Karpas-422 (cell line): ENCODE measurements at regions not wholly inside any gene's neighbourhood (a gene's known extent, or its start where the extent isn't known, plus 50 kb on each side); places are given as distances from the start of the nearest gene placed in this dataset.

Experiments
- DNase-seq: peaks from one replicate; pipeline ENCODE4 v3.0.0-alpha.2; 2015
- H2AFZ ChIP-seq: fragments of 200-600 bp; sonication (generic); 2 replicates; pipeline ENCODE4 v1.6.1; 2014; ENCODE audit warnings: antibody characterized with exemption, low read length, mixed read lengths
- H3K27ac ChIP-seq: fragments of 200-600 bp; sonication (generic); 2 replicates; pipeline ENCODE4 v1.5.1; 2014; ENCODE audit warnings: mild to moderate bottlenecking, low read length, moderate library complexity
- H3K27me3 ChIP-seq: fragments of 200-600 bp; sonication (generic); 2 replicates; pipeline ENCODE4 v1.6.1; 2014; ENCODE audit warnings: low read length, mixed read lengths
- H3K36me3 ChIP-seq: fragments of 200-600 bp; sonication (generic); 2 replicates; pipeline ENCODE4 v1.6.1; 2014; ENCODE audit warnings: low read length, mixed read lengths; ENCODE audit not compliant: insufficient read depth
- H3K4me1 ChIP-seq: fragments of 200-600 bp; sonication (generic); 2 replicates; pipeline ENCODE4 v1.6.1; 2014; ENCODE audit warnings: mild to moderate bottlenecking, low read length, mixed read lengths
- H3K4me2 ChIP-seq: fragments of 200-600 bp; sonication (generic); 2 replicates; pipeline ENCODE4 v1.6.1; 2014; ENCODE audit warnings: low read length, low read depth, mild to moderate bottlenecking; ENCODE audit not compliant: poor library complexity, severe bottlenecking
- H3K4me3 ChIP-seq: fragments of 200-600 bp; sonication (generic); 2 replicates; pipeline ENCODE4 v1.5.1; 2014; ENCODE audit warnings: mild to moderate bottlenecking, antibody characterized with exemption, low read length, mixed read lengths
- H3K79me2 ChIP-seq: fragments of 200-600 bp; sonication (generic); 2 replicates; pipeline ENCODE4 v1.6.1; 2014; ENCODE audit warnings: mild to moderate bottlenecking, low read length, mixed read lengths
- H3K9ac ChIP-seq: fragments of 200-600 bp; sonication (generic); 2 replicates; pipeline ENCODE4 v1.6.0; 2014; ENCODE audit warnings: low read length
- H3K9me2 ChIP-seq: fragments of 200-600 bp; sonication (generic), shearing (Covaris generic); replicated peaks from 2 replicates; pipeline ENCODE4 v1.6.0; 2014; ENCODE audit warnings: mild to moderate bottlenecking, low read length, moderate library complexity; ENCODE audit not compliant: insufficient read depth
- H3K9me3 ChIP-seq: fragments of 300-700, 200-600 bp; sonication (generic); 2 replicates; pipeline ENCODE4 v1.6.1; 2014; ENCODE audit warnings: low read length, mixed read lengths
- H4K20me1 ChIP-seq: fragments of 200-600 bp; sonication (generic); 2 replicates; pipeline ENCODE4 v1.6.1; 2014; ENCODE audit warnings: mild to moderate bottlenecking, antibody characterized with exemption, low read length, low read depth; ENCODE audit not compliant: insufficient read depth

- H3K27me3 ChIP-seq: no peaks in the 10 kb centered on the region
- no peaks in the 10 kb centered on the region for H3K36me3 ChIP-seq
- no peak overlapping the region for H3K4me3 ChIP-seq
- no peak overlapping the region for H3K9ac ChIP-seq
- no peaks in the 10 kb centered on the region for H3K4me1 ChIP-seq
- no peak overlapping the region for H2AFZ ChIP-seq
- no peaks in the 10 kb centered on the region for H3K9me2 ChIP-seq
- H3K79me2 ChIP-seq: no peaks in the 10 kb centered on the region
- no peak overlapping the region for H3K4me2 ChIP-seq
- no peak for DNase-seq
- no peaks in the 10 kb centered on the region for H4K20me1 ChIP-seq
- peaks cover 51% of the 10 kb centered on the region for H3K9me3 ChIP-seq
- H3K27ac ChIP-seq: no peak overlapping the region
Observed at GRCh38 chr18:66694852-66695251, 91.0 kb upstream of the CDH19 start.

DNA sequence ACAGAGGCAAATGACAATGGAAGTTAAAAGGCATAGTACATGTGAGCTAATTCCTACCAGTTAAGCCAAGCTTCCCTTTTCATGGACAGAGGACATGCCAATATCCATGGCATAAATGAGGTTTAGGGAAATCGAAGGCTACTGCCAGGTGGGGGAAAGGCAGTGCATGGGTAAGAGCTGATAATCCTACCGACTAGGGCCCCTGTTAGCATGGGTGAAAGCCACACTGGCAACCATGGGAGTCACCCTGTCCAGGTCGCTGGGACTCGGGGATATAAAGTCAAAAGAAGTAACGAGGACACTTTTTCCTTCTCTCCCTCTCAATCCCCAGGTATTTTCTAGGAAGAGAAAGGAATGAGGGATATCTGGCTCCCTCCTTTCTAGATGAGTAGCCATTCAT, 83.7 kb upstream of the CDH19 start:
- no peaks in the 10 kb centered on the region for H3K9me2 ChIP-seq
- no peak overlapping the region for H3K4me2 ChIP-seq
- H3K4me3 ChIP-seq: no peak overlapping the region
- no peaks in the 10 kb centered on the region for H3K36me3 ChIP-seq
- no peak overlapping the region for H3K9ac ChIP-seq
- H3K4me1 ChIP-seq: no peaks in the 10 kb centered on the region
- H4K20me1 ChIP-seq: no peaks in the 10 kb centered on the region
- H2AFZ ChIP-seq: no peak overlapping the region
- H3K79me2 ChIP-seq: no peaks in the 10 kb centered on the region
- peaks cover 38% of the 10 kb centered on the region for H3K9me3 ChIP-seq
- H3K27ac ChIP-seq: no peak overlapping the region
- H3K27me3 ChIP-seq: no peaks in the 10 kb centered on the region
- no peak for DNase-seq

- no peaks in the 10 kb centered on the region for H4K20me1 ChIP-seq
Observed at GRCh38 chr18:66682855-66683322, 79.0 kb upstream of the CDH19 start.

DNA sequence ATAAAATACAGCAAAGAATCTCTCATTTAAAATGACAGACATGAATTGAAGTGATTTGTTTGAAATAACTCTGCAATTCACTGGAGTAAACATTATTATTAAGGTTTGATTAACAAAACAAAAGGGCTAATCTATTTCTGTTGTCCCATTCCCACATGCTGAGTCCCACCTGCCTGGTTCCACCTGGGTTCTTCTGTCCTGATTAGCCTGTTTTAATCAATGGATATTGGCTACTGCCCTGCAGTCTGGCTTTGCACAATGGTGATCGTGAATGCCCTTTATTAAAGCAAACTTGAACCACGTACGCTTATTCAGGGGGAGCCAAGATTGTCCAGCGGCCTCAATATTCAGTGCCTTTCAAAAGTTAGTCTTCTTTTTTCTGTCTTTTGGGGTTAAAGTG, 72.8 kb upstream of the CDH19 start:
- H2AFZ ChIP-seq: no peak overlapping the region

More at GRCh38 chr18:66682855-66683322, 79.0 kb upstream of the CDH19 start:
- 0 out of 2 replicates have a peak overlapping the region, but pooled peaks have one; percentile 10 for H3K4me3 ChIP-seq
- H3K79me2 ChIP-seq: no peaks in the 10 kb centered on the region
- peaks cover 41% of the 10 kb centered on the region for H3K9me3 ChIP-seq
- no peaks in the 10 kb centered on the region for H3K36me3 ChIP-seq
- H3K27ac ChIP-seq: no peak overlapping the region
- H3K9ac ChIP-seq: no peak overlapping the region
- H3K4me2 ChIP-seq: no peak overlapping the region
- 0 out of 2 replicates have a peak overlapping the region, but pooled peaks have one; percentile 40 for H2AFZ ChIP-seq
- H3K27me3 ChIP-seq: no peaks in the 10 kb centered on the region
- no peaks in the 10 kb centered on the region for H3K4me1 ChIP-seq
- no peak for DNase-seq
- H3K9me2 ChIP-seq: no peaks in the 10 kb centered on the region

DNA sequence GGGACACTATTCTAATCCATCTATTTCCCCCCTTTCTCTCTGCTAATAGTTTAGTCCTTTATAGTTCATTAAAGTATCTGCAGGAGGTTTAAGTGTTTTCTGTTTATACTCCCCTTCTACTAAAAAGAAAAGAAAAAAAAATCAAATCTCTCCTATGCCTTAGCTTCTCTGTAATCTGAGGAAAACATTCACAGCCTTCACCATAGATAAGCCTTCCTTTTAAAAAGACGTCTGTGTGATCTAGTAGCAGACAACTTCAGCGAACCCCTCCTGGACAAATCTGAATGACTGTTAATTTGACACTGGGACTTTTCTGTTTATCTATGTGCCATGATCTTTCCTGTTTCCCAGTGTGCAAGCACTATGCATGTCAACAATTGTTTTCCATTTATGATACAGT, 70.4 kb upstream of the CDH19 start:
- no peak overlapping the region for H2AFZ ChIP-seq
- no peak overlapping the region for H3K4me3 ChIP-seq
- H3K9me2 ChIP-seq: no peaks in the 10 kb centered on the region
- H4K20me1 ChIP-seq: no peaks in the 10 kb centered on the region
- no peak overlapping the region for H3K9ac ChIP-seq
- H3K27ac ChIP-seq: no peak overlapping the region
- peaks cover 50% of the 10 kb centered on the region for H3K9me3 ChIP-seq
- H3K79me2 ChIP-seq: no peaks in the 10 kb centered on the region
- H3K27me3 ChIP-seq: no peaks in the 10 kb centered on the region
- H3K4me2 ChIP-seq: no peak overlapping the region
- DNase-seq: no peak
- H3K4me1 ChIP-seq: no peaks in the 10 kb centered on the region
- H3K36me3 ChIP-seq: no peaks in the 10 kb centered on the region

More for the DNA sequence above, 72.8 kb upstream of the CDH19 start:
- Histone ChIP-seq H3K4me1 (no peaks in the 10 kb centered on the region), H3K79me2 (no peaks in the 10 kb centered on the region), H3K4me2 (no peak overlapping the region), H3K27me3 (no peaks in the 10 kb centered on the region), H3K9me3 (peaks cover 61% of the 10 kb centered on the region), H3K9ac (no peak overlapping the region), H3K36me3 (no peaks in the 10 kb centered on the region), H4K20me1 (no peaks in the 10 kb centered on the region), H3K27ac (no peak overlapping the region), H3K9me2 (no peaks in the 10 kb centered on the region), H3K4me3 (no peak overlapping the region)
- no peak for DNase-seq

GRCh38 chr18:66668706-66669105, 64.8 kb upstream of the CDH19 start:
- no peaks in the 10 kb centered on the region for H3K4me1 ChIP-seq
- no peaks in the 10 kb centered on the region for H3K36me3 ChIP-seq
- H3K4me3 ChIP-seq: no peak overlapping the region
- H3K9me2 ChIP-seq: no peaks in the 10 kb centered on the region
- no peak overlapping the region for H3K4me2 ChIP-seq
- peaks cover 39% of the 10 kb centered on the region for H3K9me3 ChIP-seq
- no peaks in the 10 kb centered on the region for H3K27me3 ChIP-seq
- H3K79me2 ChIP-seq: no peaks in the 10 kb centered on the region
- no peak overlapping the region for H2AFZ ChIP-seq
- no peak overlapping the region for H3K9ac ChIP-seq
- no peaks in the 10 kb centered on the region for H4K20me1 ChIP-seq
- no peak for DNase-seq
- no peak overlapping the region for H3K27ac ChIP-seq

- Histone ChIP-seq H3K27ac (no peak overlapping the region), H3K4me1 (no peaks in the 10 kb centered on the region), H3K9me3 (peaks cover 46% of the 10 kb centered on the region), H4K20me1 (no peaks in the 10 kb centered on the region), H3K79me2 (no peaks in the 10 kb centered on the region), H2AFZ (no peak overlapping the region), H3K4me3 (no peak overlapping the region), H3K9me2 (no peaks in the 10 kb centered on the region), H3K4me2 (no peak overlapping the region), H3K9ac (no peak overlapping the region), H3K36me3 (no peaks in the 10 kb centered on the region), H3K27me3 (no peaks in the 10 kb centered on the region)
- no peak for DNase-seq
Observed at GRCh38 chr18:66662632-66663031, 58.7 kb upstream of the CDH19 start.

GRCh38 chr18:66655407-66655806, 51.5 kb upstream of the CDH19 start:
- DNase-seq: no peak

More at GRCh38 chr18:66655407-66655806, 51.5 kb upstream of the CDH19 start:
- H3K4me3 ChIP-seq: no peak overlapping the region
- H3K27me3 ChIP-seq: no peaks in the 10 kb centered on the region
- no peak overlapping the region for H3K9ac ChIP-seq
- no peaks in the 10 kb centered on the region for H3K36me3 ChIP-seq
- no peak overlapping the region for H3K27ac ChIP-seq
- H2AFZ ChIP-seq: no peak overlapping the region
- H3K9me3 ChIP-seq: peaks cover 42% of the 10 kb centered on the region
- no peaks in the 10 kb centered on the region for H4K20me1 ChIP-seq
- H3K4me2 ChIP-seq: no peak overlapping the region
- H3K79me2 ChIP-seq: no peaks in the 10 kb centered on the region
- no peaks in the 10 kb centered on the region for H3K9me2 ChIP-seq
- H3K4me1 ChIP-seq: no peaks in the 10 kb centered on the region
